Left ventricle myocardium superior (tissue), 1 donor: ENCODE measurements at regions not wholly inside any gene's neighbourhood (a gene's known extent, or its start where the extent isn't known, plus 50 kb on each side); places are given as distances from the start of the nearest gene placed in this dataset.
"Not testable (repeated sequence)": the region's sequence is repeated elsewhere in the genome, so short reads cannot be mapped to it uniquely, and the experiment has no call there.

ENCODE experiments used
- ATAC-seq: fragments of 200-7000 bp; cut with Tn5 transposase; one replicate; pipeline ENCODE4 v1.9.1; 2020; ENCODE audit warnings: mild to moderate bottlenecking, moderate library complexity
- DNase-seq: peaks from one replicate; pipeline ENCODE4 v3.0.0-alpha.2; 2020
- intact Hi-C: fragments of 100-400 bp; cut with micrococcal nuclease; formaldehyde crosslinking; loops from one replicate; pipeline ENCODE4 v1.11.0; 2022
- donor health status: DM: no; HTN: yes; CAD: no; lungs with severe emphysema.

DNA sequence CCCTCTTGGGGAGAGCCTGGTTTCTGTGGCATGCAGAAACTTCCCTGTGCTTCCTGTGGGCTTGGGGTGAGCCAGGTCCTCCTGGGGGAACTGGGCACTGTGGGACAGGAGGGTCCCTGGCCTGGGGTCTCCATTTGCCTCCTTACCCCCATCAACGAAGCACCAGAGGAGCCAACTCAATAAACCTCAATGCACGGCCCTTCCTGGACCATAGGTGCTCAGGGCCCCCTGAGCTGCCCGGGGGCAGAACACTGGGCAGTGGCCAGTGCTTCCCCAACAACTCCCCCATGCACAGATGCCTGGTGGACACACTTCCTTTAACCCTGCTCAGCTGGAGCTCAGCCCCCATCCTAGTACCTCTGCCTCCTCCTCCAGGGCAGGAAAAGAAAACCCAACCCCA is 214.7 kb downstream of the POTEG start:
- DNase-seq, intact Hi-C loops, ATAC-seq: not testable (repeated sequence)

DNA sequence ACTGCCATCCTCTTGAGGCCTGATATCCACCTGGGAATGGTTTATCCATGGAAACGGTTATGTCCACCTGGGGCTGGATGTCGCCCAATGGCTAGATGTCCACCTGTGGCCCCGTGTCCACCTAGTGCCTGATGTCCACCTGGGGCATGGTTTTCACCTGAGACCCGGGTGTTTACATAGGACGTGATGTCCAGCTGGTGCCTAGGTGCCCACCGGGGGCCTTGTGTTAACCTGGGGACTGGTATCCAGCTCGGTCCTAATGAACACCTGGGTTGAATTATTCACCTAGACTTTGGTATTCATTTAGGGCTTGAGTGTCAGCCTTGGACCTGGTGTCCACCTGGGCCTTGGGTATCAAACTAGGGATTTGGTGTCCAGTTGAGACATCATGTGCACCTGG is 202.7 kb downstream of the POTEG start:
- DNase-seq, ATAC-seq, intact Hi-C loops: not testable (repeated sequence)

DNA sequence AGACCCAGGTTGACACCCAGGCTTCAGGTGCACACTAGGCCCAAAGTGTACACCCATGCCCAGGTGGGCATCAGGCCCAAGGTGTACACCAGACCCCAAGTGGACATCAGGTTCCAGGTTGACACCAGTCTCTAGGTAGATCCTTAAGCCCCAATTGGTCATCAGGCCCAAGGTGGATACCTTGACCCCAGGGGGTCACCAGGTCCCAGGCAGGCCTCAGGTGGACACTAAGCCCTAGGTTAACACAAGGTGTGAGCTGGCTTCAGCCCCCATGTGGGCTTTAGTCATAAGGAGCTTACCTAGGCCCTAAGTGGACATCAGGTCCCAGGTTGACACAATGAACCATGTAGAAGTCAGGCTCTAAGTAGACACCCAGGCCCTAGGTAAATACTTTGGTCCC is 200.1 kb downstream of the POTEG start:
- intact Hi-C loops, DNase-seq, ATAC-seq: not testable (repeated sequence)

DNA sequence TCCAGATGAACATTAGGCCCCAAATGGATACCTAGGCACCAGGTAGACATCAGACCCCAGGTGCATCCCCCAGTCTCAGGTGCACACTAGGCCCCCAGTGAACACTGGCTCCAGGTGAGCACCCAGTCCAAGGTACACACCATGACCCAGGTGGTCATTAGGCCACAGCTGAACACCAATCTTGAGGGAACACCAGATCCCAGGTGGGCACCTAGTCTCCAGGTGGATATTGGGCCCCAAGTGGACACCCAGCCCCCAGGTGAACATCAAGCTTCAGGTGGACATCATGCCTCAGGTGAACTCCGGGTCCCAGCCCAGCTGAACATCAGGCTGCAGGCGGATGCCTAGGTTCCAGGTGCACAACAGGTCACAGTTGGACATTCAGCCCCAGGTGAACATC is 196.5 kb downstream of the POTEG start:
- not testable (repeated sequence) for DNase-seq

DNA sequence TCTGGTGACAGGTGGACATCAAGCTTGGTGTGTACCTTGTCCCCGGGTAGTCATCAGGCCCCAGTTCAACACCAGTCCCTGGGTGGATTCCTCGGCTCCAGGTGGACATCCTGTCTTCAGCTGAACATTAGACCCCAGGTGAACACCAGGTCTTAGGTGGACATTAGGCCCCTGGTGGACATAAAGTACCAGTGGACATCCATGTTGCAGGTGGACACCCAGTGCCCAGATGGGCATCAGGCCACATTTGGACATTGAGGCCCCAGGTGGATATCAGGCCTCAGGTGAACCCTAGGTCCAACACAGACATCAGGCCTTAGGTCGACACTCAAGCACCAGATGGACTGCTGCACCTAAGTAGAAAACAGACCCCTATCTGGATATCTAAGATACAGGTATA is 195.6 kb downstream of the POTEG start:
- DNase-seq, ATAC-seq, intact Hi-C loops: not testable (repeated sequence)

More for the DNA sequence above, 196.5 kb downstream of the POTEG start:
- intact Hi-C loops, ATAC-seq: not testable (repeated sequence)

DNA sequence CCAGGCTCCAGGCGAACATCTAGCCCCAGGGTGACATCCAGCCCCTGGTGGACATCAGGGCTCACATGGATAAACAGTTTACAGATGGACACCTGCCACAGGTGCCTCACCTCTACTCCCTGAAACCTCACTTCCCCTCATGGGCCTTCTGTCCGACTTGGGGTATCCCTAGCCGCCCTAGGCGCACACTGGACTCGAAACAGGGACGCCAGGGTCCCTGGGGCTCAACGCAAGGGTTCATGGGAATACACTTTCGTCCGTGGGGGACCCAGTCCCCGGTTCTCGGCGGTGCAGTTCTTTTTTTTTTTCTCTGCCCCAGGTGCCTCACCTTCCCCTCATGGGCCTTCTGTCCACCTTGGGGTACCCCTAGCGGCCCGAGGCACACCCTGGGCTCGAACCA is 194.2 kb downstream of the POTEG start:
- DNase-seq, ATAC-seq, intact Hi-C loops: not testable (repeated sequence)

DNA sequence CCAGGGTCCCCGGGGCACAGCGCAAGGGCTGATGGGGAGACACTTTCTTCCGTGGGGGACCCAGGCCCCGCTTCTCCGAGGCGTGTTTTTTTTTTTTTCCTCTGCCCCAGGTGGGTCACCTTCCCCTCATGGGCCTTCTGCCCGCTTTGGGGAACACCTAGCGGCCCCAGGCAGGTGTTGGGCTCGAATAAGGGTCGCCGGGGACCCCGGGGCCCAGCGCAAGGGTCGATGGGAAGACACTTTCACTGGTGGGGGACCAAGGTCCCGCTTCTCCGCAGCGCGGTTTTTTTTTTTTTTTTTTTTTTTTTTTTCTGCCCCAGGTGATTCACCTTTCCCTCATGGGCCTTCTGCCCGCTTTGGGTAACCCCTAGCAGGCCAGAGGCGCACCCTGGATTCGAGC is 193.8 kb downstream of the POTEG start:
- DNase-seq, intact Hi-C loops, ATAC-seq: not testable (repeated sequence)

DNA sequence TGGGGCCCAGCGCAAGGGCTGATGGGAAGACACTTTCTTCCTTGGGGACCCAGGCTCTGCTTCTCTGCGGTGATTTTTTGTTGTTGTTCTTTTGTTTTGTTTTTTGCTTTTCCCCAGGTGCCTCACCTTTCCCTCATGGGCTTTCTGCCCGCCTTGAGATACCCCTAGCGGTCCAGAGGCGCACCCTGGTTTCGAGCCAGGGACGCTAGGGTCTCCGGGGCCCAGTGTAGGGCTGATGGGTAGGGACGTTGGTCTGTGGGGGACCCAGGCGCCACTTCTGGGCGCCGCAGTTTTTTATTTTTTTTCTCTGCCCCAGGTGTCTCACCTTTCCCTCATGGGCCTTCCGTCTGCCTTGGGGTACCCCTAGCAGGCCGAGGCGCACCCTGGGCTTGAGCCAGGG is 192.7 kb downstream of the POTEG start:
- intact Hi-C loops, DNase-seq, ATAC-seq: not testable (repeated sequence)

DNA sequence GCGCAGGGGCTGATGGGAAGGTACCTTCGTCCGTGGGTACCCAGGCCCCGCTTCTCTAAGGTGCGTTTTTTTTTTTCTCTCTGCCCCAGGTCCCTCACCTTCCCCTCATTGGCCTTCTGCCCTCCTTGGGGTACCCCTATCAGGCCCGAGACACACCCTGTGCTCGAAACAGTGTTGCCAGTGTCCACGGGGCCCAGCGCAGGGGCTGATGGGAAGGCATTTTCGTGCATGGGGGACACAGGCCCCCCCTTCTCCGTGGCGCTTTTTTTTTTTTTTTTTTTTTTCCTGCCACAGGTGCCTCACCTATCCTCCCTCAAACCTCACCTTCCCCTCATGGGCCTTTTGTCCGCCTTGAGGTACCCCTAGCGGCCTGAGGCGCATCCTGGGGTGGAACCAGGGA is 191.6 kb downstream of the POTEG start:
- ATAC-seq, intact Hi-C loops, DNase-seq: not testable (repeated sequence)

DNA sequence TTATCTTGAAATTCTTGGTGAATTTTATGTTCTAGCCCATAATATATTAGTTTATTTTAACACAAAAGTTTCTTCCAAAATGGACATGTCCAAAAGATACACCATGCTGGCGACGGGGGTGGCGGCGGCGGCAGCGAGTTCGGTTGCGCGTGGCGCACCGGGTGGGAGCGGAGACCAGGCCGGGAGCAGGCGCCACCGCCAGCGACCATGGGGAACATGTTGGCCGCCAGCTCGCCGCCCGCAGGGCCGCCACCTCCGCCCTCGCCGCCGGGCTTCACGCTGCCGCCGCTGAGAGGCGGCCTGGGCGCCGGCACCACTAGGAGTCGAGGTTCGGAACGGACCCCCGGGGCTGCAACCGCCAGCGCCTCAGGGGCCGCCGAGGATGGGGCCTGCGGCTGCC is 167.2 kb downstream of the POTEG start:
- DNase-seq, ATAC-seq, intact Hi-C loops: not testable (repeated sequence)

DNA sequence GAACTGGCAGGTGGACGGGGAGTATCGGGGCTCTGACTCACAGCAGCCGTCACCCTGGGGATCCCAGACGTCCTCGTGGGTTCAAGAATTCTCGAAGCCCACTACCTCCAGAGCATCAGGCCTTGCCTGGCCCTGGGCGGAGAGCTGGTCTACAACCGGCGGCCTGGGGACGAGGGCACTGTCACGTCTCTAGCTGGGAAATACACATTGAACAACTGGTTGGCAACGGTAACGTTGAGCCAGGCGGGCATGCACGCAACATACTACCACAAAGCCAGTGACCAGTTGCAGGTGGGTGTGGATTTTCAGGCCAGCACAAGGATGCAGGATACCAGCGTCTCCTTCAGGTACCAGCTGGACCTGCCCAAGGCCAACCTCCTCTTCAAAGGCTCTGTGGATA is 166.5 kb downstream of the POTEG start:
- ATAC-seq, intact Hi-C loops: not testable (repeated sequence)
- DNase-seq, result peak; percentile 27

DNA sequence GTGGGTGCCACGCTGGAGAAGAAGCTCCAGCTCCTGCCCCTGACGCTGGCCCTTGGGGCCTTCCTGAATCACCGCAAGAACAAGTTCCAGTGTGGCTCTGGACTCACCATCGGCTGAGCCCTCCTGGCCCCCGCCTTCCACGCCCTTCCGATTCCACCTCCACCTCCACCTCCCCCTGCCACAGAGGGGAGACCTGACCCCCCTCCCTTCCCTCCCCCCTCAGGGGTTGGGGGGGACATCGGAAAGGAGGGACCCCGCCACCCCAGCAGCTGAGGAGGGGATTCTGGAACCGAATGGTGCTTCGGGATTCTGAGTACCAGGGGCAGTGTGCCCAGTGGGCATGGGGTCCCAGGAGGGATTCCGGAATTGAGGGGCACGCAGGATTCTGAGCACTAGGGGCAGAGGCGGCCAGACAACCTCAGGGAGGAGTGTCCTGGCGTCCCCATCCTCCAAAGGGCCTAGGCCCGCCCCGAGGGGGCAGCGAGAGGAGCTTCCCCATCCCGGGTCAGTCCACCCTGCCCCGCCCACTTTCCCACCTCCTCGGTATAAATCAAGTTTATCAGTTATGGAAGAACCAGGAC is 166.0 kb downstream of the POTEG start:
- DNase-seq, ATAC-seq, intact Hi-C loops: not testable (repeated sequence)

DNA sequence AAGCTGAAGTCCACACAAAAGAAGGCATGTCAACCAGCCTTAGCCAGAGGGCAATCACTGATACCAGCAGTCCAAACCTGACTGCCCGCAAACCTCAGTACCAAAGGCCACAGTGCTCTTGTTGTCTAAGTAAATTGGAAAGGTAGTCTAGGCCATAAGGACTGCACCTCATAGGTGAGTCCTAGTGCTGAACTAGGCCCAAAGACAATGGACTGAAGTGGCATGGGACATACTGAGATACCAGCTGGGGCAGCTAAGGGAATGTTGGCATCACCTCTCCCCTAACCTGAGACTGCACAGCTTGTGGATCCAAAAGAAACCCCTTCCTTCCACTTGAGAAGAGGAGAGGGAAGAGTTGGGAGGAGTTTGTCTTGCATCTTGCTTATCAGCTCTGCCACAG is 161.9 kb downstream of the POTEG start:
- intact Hi-C loops, ATAC-seq, DNase-seq: not testable (repeated sequence)

DNA sequence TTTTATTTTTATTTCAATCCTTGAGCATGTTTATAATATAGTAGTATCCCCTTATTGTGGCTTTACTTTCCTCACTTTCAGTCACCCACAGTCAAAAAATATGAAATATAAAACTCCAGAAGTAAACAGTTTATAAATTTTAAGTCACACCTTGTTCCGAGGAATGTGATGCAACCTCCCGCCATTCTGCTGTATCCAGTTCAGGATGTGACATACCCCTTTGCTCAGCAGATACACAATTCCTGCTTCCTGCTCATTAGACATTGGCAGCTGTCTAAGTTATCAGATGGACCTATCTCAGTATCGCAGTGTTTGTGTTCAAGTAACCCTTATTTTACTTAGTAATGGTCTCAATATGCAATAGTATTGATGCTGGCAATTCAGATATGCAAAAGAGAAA is 144.5 kb downstream of the POTEG start:
- DNase-seq, ATAC-seq, intact Hi-C loops: not testable (repeated sequence)

DNA sequence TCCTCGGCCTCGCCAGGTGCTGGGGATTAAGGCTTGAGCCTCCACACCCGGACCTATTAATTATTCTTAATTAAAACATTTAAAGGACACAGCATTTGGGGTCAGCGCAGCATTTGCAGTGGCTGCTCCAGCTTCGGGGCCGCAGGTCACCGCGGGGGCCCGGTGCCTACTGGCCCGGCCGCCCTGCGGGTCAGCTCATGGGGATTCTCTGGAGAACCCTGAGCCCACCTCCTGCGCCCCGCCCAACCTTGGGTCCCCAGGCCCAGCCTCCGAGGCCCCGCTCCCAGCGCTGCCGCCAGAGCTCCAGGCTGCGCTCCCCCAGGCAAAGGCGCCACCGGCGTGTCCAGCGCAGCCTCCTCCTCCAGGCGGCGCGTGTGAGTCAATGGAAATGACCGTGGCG is 133.9 kb downstream of the POTEG start:
- ATAC-seq, intact Hi-C loops, DNase-seq: not testable (repeated sequence)

DNA sequence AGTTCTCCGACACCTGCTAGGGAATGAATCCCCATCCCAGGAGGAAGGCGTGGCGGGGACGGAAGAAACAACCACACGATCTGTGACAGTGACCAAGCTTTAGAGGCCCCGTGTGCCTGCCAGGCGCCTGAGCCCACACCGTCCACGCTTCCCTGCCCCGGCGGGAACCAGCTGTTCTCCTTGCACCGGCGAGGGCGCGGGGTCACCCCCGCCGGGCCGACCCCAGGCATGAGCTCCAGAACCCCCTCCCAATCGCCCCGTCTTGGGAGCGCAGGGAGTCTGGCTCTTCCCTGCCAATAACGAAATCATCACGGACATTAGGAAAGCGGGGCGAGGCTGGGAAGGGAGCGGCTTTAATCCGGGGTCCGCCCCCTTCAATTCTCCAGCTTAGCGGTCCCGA is 133.3 kb downstream of the POTEG start:
- ATAC-seq, result not testable (repeated sequence)

DNA sequence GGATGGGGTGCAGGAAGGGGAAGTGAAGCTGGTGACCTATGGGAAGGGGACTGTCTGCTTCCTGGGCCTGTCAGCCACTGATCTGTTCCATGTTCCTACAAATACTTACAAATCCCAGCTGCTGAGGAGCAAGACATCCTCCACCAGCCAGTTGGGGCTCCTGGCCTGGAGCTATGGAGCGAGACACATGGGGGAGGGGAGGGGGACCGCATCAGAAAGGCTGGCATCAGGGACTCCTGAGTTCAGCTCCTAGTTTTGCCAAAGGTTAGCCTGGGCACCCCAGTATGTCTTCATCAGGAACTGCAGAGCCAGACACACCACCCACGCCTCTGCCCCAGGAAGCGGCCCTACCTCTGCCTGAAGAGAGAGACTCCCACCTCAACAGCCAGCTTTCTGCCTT is 130.3 kb downstream of the POTEG start:
- DNase-seq, intact Hi-C loops, ATAC-seq: not testable (repeated sequence)

More for the DNA sequence above, 133.3 kb downstream of the POTEG start:
- intact Hi-C loops, DNase-seq: not testable (repeated sequence)

DNA sequence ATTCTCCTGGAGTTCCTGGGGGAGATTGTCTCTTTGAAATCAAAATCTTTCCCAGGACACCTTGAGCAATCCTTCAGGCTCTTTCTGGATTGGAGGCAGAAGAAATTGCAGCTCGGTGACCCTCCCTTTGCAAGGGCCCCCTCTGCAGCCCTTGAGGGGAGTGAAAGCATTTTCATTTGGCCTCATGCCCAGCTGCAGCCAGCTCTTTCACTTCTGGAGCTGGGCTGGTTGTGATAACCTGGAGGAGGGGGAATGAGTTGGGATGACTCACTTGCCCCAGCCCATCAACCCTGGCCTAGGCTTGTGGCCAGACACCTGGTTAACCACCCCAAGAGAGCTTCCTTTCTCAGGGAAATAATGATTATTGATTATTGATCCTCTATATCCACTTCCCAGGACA is 129.7 kb downstream of the POTEG start:
- ATAC-seq, DNase-seq, intact Hi-C loops: not testable (repeated sequence)

DNA sequence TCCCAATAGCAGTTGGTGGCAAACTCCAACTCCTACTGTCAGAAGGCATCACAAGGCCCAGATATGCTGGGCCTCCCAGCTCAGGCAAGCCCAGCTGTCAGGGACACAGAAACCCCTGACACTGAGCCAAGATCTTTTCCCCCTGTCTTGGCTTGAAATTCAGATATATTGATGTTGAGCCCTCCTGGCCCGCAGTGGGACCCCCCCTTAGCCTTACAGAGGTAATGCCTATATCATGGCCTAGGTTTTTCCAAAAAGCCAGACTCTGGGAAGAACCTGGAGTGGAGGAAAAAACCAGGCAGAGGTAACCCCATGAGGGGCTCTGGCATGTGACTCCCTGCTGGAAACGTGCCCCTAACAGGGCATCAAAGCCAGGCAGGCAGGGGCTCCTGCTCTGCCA is 129.2 kb downstream of the POTEG start:
- ATAC-seq, intact Hi-C loops, DNase-seq: not testable (repeated sequence)

DNA sequence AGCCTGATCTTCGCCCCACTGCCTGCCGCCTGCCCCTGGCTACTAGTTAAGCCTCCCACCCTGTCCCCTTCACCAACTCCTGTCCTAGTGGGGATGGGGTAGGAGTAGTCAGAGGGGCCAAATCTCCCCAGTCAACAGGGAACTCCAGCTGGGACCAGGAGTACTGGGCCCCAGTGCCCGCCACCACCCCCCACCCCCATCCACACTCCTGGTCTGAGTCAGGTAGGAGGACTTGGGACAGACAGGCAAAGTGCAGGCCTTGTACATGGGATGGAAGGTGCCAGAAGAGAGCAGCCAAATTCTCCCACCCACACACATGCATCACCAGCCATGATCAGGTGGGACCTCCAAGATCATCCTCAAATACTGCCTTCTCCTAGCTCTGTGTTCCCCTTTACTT is 128.4 kb downstream of the POTEG start:
- ATAC-seq, DNase-seq, intact Hi-C loops: not testable (repeated sequence)

DNA sequence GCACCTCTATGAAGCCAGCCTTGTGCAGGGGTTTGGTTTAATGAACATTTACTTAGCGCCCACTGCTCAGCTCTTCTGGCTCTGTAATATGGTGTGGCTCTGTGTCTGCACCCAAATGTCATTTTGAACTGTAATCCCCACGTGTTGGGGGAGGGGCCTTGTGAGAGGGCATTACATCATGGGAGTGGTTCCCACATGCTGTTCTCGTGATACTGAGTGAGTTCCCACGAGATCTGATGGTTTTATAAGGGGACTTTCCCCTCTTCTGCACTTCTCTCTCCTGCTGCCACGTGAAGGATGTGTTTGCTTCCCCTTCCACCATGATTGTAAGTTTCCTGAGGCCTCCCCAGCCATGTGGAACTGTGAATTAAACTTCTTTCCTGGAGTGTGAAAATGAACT is 127.7 kb downstream of the POTEG start:
- intact Hi-C loops, DNase-seq, ATAC-seq: not testable (repeated sequence)
